DOHH2 (cell line): ENCODE measurements at regions not wholly inside any gene's neighbourhood (a gene's known extent, or its start where the extent isn't known, plus 50 kb on each side); places are given as distances from the start of the nearest gene placed in this dataset.

Experiments used
- CTCF ChIP-seq: fragments of 200-600 bp; sonication (generic); IDR thresholded peaks from one replicate; pipeline ENCODE4 v1.5.1; 2014; ENCODE audit warnings: antibody characterized with exemption, mild to moderate bottlenecking, low read depth, low read length; ENCODE audit not compliant: poor library complexity, severe bottlenecking
- EZH2phosphoT487 ChIP-seq: fragments of 200-600 bp; sonication (generic); IDR thresholded peaks from 2 replicates; pipeline ENCODE4 v1.6.1; 2017; ENCODE audit warnings: borderline replicate concordance, mild to moderate bottlenecking, antibody characterized with exemption, low read length, moderate library complexity, mixed read lengths

- no peak for TF ChIP-seq EZH2phosphoT487
- TF ChIP-seq CTCF: no peak
Measured at GRCh38 chr10:1886039-1886438, 148.7 kb upstream of the ADARB2 start.
